Activated naive CD4-positive, alpha-beta T cell treated with anti-CD3 and anti-CD28 coated beads, Interleukin-2, amount 10 ng/mL, durations not matched to agents 7 days and 5 days (primary cell): ENCODE measurements at regions not wholly inside any gene's neighbourhood (a gene's known extent, or its start where the extent isn't known, plus 50 kb on each side); places are given as distances from the start of the nearest gene placed in this dataset.
"Not testable (repeated sequence)": the region's sequence is repeated elsewhere in the genome, so short reads cannot be mapped to it uniquely, and the experiment has no call there.

Experiments used
- CTCF ChIA-PET: fragments of 350-600 bp; sonication (Branson Sonifier 250); formaldehyde crosslinking; loops from one replicate; lab custom pipeline; 2021; ENCODE audit warnings: antibody characterized with exemption; lab: Charles Lee
- DNase-seq: peaks from one replicate; pipeline ENCODE4 v3.0.0-alpha.2; 2020
- H3K27ac Mint-ChIP-seq: one replicate; pipeline ENCODE4 v1.8.0; 2021; ENCODE audit warnings: mild to moderate bottlenecking, moderate library complexity, mixed read lengths
- H3K27me3 Mint-ChIP-seq: one replicate; pipeline ENCODE4 v1.8.0; 2021; ENCODE audit warnings: mild to moderate bottlenecking, mixed read lengths
- H3K36me3 Mint-ChIP-seq: one replicate; pipeline ENCODE4 v1.8.0; 2021; ENCODE audit warnings: mixed read lengths
- H3K4me1 Mint-ChIP-seq: one replicate; pipeline ENCODE4 v1.8.0; 2021; ENCODE audit warnings: mixed read lengths
- H3K4me3 Mint-ChIP-seq: one replicate; pipeline ENCODE4 v1.8.0; 2021; ENCODE audit warnings: mild to moderate bottlenecking, moderate library complexity, mixed read lengths
- H3K9me3 Mint-ChIP-seq: one replicate; pipeline ENCODE4 v1.8.0; 2021; ENCODE audit warnings: mixed read lengths

GRCh38 chr4:164141755-164142375 lies 612.1 kb upstream of the SMIM31 start:
- H3K4me1 Mint-ChIP-seq, H3K36me3 Mint-ChIP-seq, H3K9me3 Mint-ChIP-seq, DNase-seq, H3K4me3 Mint-ChIP-seq, H3K27me3 Mint-ChIP-seq, CTCF ChIA-PET, H3K27ac Mint-ChIP-seq: not testable (repeated sequence)

- Mint-ChIP-seq H3K4me1 (no peaks in the 10 kb centered on the region), H3K9me3 (no peaks in the 10 kb centered on the region), H3K27me3 (no peaks in the 10 kb centered on the region), H3K27ac (no peak overlapping the region), H3K4me3 (no peak overlapping the region), H3K36me3 (no peaks in the 10 kb centered on the region)
- no peak for DNase-seq
- CTCF ChIA-PET: no interaction called here
Observed at GRCh38 chr4:164154416-164154815, 599.5 kb upstream of the SMIM31 start.

GRCh38 chr4:164169591-164169990 lies 584.3 kb upstream of the SMIM31 start:
- no peak for DNase-seq
- Mint-ChIP-seq H3K9me3 (no peaks in the 10 kb centered on the region), H3K4me1 (no peaks in the 10 kb centered on the region), H3K4me3 (no peak overlapping the region), H3K36me3 (no peaks in the 10 kb centered on the region), H3K27ac (no peak overlapping the region), H3K27me3 (no peaks in the 10 kb centered on the region)
- CTCF ChIA-PET: no interaction called here

GRCh38 chr4:164177153-164177552 lies 576.8 kb upstream of the SMIM31 start:
- H3K36me3 Mint-ChIP-seq: no peaks in the 10 kb centered on the region
- no peak overlapping the region for H3K27ac Mint-ChIP-seq
- H3K4me3 Mint-ChIP-seq: no peak overlapping the region
- CTCF ChIA-PET: no interaction called here
- H3K9me3 Mint-ChIP-seq: no peaks in the 10 kb centered on the region
- H3K27me3 Mint-ChIP-seq: no peaks in the 10 kb centered on the region
- DNase-seq: no peak
- no peaks in the 10 kb centered on the region for H3K4me1 Mint-ChIP-seq

GRCh38 chr4:164177753-164178152 lies 576.2 kb upstream of the SMIM31 start:
- CTCF ChIA-PET: no interaction called here
- Mint-ChIP-seq H3K27me3 (no peaks in the 10 kb centered on the region), H3K4me3 (no peak overlapping the region), H3K36me3 (no peaks in the 10 kb centered on the region), H3K4me1 (no peaks in the 10 kb centered on the region), H3K27ac (no peak overlapping the region), H3K9me3 (no peaks in the 10 kb centered on the region)
- DNase-seq: no peak

GRCh38 chr4:164188236-164188635 lies 565.7 kb upstream of the SMIM31 start:
- Mint-ChIP-seq H3K4me3 (no peak overlapping the region), H3K27ac (no peak overlapping the region), H3K27me3 (no peaks in the 10 kb centered on the region), H3K9me3 (peaks cover 2% of the 10 kb centered on the region), H3K4me1 (no peaks in the 10 kb centered on the region), H3K36me3 (no peaks in the 10 kb centered on the region)
- no peak for DNase-seq
- CTCF ChIA-PET: no interaction called here

- no peak for DNase-seq
- H3K36me3 Mint-ChIP-seq: no peaks in the 10 kb centered on the region
- CTCF ChIA-PET: no interaction called here
- H3K4me1 Mint-ChIP-seq: no peaks in the 10 kb centered on the region
- H3K27me3 Mint-ChIP-seq: no peaks in the 10 kb centered on the region
- no peak overlapping the region for H3K27ac Mint-ChIP-seq
- H3K9me3 Mint-ChIP-seq: peaks cover 2% of the 10 kb centered on the region
- H3K4me3 Mint-ChIP-seq: no peak overlapping the region
Observed at GRCh38 chr4:164192844-164193243, 561.1 kb upstream of the SMIM31 start.

- DNase-seq: no peak
- H3K27me3 Mint-ChIP-seq: no peaks in the 10 kb centered on the region
- H3K4me3 Mint-ChIP-seq: no peak overlapping the region
- no peaks in the 10 kb centered on the region for H3K9me3 Mint-ChIP-seq
- H3K27ac Mint-ChIP-seq: no peak overlapping the region
- no peaks in the 10 kb centered on the region for H3K36me3 Mint-ChIP-seq
- CTCF ChIA-PET: no interaction called here
- no peaks in the 10 kb centered on the region for H3K4me1 Mint-ChIP-seq
Observed at GRCh38 chr4:164193676-164194075, 560.3 kb upstream of the SMIM31 start.

GRCh38 chr4:164197556-164197955 lies 556.4 kb upstream of the SMIM31 start:
- no peak overlapping the region for H3K4me3 Mint-ChIP-seq

GRCh38 chr4:164203476-164203875 lies 550.5 kb upstream of the SMIM31 start:
- Mint-ChIP-seq H3K36me3 (no peaks in the 10 kb centered on the region), H3K4me3 (no peak overlapping the region), H3K9me3 (no peaks in the 10 kb centered on the region), H3K4me1 (no peaks in the 10 kb centered on the region), H3K27ac (no peak overlapping the region), H3K27me3 (no peaks in the 10 kb centered on the region)
- no peak for DNase-seq
- CTCF ChIA-PET: no interaction called here

More at GRCh38 chr4:164197556-164197955, 556.4 kb upstream of the SMIM31 start:
- no peaks in the 10 kb centered on the region for H3K36me3 Mint-ChIP-seq
- H3K27ac Mint-ChIP-seq: no peak overlapping the region
- no peak for DNase-seq
- CTCF ChIA-PET: no interaction called here
- no peaks in the 10 kb centered on the region for H3K9me3 Mint-ChIP-seq
- H3K27me3 Mint-ChIP-seq: no peaks in the 10 kb centered on the region
- H3K4me1 Mint-ChIP-seq: no peaks in the 10 kb centered on the region

- H3K27me3 Mint-ChIP-seq: no peaks in the 10 kb centered on the region
- H3K36me3 Mint-ChIP-seq: no peaks in the 10 kb centered on the region
- H3K4me1 Mint-ChIP-seq: no peaks in the 10 kb centered on the region
- H3K9me3 Mint-ChIP-seq: no peaks in the 10 kb centered on the region
- no peak overlapping the region for H3K27ac Mint-ChIP-seq
- CTCF ChIA-PET: no interaction called here
- no peak for DNase-seq
- no peak overlapping the region for H3K4me3 Mint-ChIP-seq
Observed at GRCh38 chr4:164204434-164204833, 549.5 kb upstream of the SMIM31 start.

- Mint-ChIP-seq H3K9me3 (no peaks in the 10 kb centered on the region), H3K27ac (no peak overlapping the region), H3K4me1 (no peaks in the 10 kb centered on the region), H3K4me3 (no peak overlapping the region), H3K27me3 (no peaks in the 10 kb centered on the region), H3K36me3 (no peaks in the 10 kb centered on the region)
- CTCF ChIA-PET: no interaction called here
- DNase-seq: no peak
Observed at GRCh38 chr4:164207460-164207859, 546.5 kb upstream of the SMIM31 start.

GRCh38 chr4:164210377-164210776 lies 543.6 kb upstream of the SMIM31 start:
- no peak for DNase-seq
- no peaks in the 10 kb centered on the region for H3K36me3 Mint-ChIP-seq
- no peaks in the 10 kb centered on the region for H3K9me3 Mint-ChIP-seq
- no peaks in the 10 kb centered on the region for H3K27me3 Mint-ChIP-seq
- no peaks in the 10 kb centered on the region for H3K4me1 Mint-ChIP-seq
- CTCF ChIA-PET: no interaction called here
- no peak overlapping the region for H3K4me3 Mint-ChIP-seq
- H3K27ac Mint-ChIP-seq: no peak overlapping the region

- no peak for DNase-seq
- no peak overlapping the region for H3K27ac Mint-ChIP-seq
- no peaks in the 10 kb centered on the region for H3K9me3 Mint-ChIP-seq
- no peaks in the 10 kb centered on the region for H3K4me1 Mint-ChIP-seq
- no peak overlapping the region for H3K4me3 Mint-ChIP-seq
- no peaks in the 10 kb centered on the region for H3K27me3 Mint-ChIP-seq
- CTCF ChIA-PET: no interaction called here
- no peaks in the 10 kb centered on the region for H3K36me3 Mint-ChIP-seq
Observed at GRCh38 chr4:164212134-164212533, 541.8 kb upstream of the SMIM31 start.

GRCh38 chr4:164212714-164213113 lies 541.2 kb upstream of the SMIM31 start:
- no peak for DNase-seq
- Mint-ChIP-seq H3K4me3 (no peak overlapping the region), H3K9me3 (no peaks in the 10 kb centered on the region), H3K36me3 (no peaks in the 10 kb centered on the region), H3K27me3 (no peaks in the 10 kb centered on the region), H3K27ac (no peak overlapping the region), H3K4me1 (no peaks in the 10 kb centered on the region)
- CTCF ChIA-PET: no interaction called here
